ENCODE measurements at regions not wholly inside any gene's neighbourhood (a gene's known extent, or its start where the extent isn't known, plus 50 kb on each side); places are given as distances from the start of the nearest gene placed in this dataset.
"Not testable (repeated sequence)": the region's sequence is repeated elsewhere in the genome, so short reads cannot be mapped to it uniquely, and the experiment has no call there.

DNA sequence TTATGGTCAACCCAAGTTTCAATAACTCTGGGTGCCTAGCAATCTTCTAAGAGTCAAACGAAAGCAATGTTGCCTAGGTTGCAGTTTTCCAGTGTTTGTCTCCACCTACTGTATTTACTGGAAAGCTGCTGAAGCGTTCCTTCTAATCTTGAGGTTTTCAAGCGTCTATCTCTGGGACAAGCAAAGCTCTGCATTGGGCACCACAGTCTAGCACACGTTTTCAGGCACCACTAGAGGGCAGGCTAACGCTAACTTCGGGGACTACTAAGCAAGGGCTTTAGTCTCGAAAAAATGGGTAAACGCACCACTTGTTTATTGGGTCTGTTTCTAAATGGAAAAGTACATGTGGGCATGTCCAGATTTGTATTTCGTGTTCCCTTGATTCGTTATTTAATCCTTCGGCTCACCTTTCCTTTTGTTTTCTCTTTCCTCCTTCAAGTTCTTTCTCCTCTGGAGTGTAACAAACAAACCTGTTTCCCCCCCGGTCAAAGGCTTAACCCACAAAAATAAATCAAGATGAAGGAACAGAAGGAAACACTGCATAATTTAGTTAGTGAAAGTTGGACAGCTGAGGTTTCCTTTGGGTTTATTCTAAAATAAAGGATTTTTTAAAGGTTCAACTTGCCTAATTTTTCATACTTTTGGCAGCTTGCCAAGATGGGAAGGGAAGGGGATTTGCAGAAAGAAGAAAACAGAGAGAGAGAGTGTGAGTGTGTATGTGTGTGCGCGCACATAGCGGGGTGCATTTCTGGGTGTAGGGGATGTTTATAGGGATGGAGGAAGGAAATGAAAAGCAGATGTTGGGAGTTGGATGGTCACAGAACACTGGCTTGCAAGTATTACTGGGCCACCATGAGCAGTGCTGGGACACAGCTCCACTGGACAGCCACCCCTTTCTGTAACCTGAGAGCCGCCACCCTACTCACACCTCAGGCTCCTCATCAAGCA is 348.3 kb downstream of the GOLGA6L6 start:
- peak; percentile 3 for DNase-seq (ENCODE audit: low read depth, low spot score)

DNA sequence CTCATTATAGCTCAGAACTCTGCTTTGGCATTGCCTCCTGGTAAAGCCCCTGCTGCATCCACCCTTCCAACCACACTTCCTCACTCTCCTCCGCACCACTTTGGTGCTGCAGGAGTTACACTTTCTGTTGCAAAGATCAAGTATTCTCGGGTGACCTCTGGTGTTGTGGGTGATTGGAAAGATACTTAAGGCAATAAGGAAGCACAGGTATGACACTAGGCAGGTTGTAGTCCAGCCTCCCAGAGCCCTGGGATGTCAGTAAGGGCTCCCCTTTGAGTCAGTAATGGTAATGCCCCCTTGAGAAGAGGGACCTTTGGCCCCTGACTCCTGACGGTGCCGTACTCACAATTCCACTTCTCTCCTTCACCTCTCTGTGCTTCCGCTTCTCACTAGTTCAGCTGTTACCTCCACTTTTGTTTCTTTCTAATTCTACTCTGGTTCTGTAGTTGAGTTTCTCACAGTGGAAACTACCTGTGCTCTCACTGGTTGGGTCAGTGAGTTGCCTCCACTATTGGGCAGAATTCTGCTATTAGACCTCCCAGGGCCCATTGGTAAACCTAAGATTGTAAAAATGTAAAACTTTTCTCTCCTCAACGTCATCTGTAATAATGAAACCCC is 350.0 kb downstream of the GOLGA6L6 start:
- DNase-seq (ENCODE audit: low read depth, low spot score), result not testable (repeated sequence)

DNA sequence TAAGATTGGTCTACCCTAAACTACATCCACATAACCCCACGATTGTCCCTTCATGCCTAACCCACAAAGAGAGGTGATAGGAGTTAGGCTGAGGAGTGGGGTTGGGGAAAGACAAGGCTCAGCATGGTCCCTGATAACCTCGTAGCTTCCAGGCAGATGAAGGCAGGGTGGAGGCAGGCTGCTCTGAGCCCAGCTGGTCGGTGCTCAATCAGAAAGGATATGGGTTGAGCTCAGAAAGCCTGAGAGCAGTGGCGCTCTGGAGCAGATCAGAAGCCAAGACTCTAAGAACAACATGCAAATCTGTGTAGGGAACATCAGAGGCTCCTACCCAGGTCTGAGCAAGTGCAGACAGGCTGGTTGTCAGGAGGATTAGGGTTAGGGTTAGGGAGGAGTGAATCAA is 353.0 kb downstream of the GOLGA6L6 start:
- not testable (repeated sequence) for DNase-seq (ENCODE audit: low read depth, low spot score)

DNA sequence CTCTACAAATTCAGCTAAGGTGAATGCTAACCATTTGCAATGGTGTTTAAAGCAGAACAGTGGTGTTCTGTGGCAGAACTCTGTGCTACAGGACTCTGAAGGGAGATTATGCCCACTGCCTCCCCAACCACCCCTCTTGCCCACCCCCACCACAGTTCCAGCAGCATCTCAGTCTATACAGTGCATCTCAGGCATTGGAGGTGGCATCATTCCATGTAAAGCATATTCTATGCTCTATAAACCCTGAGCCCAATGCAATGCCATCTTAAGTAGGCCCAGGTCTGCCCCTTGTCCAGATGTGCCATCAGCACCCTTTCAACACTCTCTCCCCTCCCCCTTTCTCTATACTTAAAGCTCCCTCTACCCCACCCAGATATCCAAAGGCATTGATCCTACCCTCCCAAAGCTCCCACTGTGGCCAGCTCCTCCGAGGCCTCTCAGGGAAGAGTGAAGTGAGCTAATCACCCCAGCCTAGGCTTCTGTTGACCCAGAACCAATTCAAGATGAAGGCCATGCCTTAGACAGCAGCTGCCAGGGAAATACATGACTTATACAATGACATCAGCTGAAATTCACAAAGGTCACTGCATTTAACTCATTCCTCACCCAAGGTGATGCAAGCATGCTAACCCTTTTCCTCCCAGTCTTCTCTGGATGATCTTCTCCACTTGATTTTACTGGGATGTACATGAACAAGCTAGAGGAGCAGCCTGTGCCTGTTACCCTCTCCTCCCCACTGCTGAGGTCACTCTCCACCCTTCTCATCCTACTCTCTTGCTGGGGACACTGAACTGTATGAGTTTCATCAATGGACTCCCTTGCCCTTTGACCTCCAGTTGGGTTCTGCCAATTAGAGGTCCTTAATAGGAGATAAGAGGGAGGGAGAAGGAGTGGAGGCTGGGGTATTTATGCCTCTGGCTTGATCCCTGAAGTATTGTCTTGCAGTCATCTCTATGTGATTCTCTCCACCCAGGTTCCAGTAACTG is 353.9 kb downstream of the GOLGA6L6 start:
- not testable (repeated sequence) for DNase-seq (ENCODE audit: low read depth, low spot score)

DNA sequence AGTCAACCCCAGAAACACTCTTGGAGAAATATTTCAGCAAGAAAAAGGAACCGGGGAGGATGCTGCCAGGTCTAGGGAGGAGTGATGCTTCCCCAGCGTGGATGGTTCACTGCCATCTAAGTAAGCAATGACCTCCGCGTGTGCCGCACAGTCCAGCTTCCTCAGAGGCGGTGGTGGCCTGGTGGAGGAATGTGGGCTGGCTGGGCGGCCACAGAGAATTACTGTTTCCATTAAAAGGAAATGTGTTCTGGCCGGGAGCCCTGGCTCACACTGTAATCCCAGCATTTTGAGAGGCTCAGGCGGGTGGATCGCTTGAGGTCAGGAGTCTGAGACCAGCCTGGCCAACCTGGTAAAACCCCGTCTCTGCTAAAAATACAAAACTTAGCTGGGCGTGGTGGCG is 356.7 kb downstream of the GOLGA6L6 start:
- not testable (repeated sequence) for DNase-seq (ENCODE audit: low read depth, low spot score)

DNA sequence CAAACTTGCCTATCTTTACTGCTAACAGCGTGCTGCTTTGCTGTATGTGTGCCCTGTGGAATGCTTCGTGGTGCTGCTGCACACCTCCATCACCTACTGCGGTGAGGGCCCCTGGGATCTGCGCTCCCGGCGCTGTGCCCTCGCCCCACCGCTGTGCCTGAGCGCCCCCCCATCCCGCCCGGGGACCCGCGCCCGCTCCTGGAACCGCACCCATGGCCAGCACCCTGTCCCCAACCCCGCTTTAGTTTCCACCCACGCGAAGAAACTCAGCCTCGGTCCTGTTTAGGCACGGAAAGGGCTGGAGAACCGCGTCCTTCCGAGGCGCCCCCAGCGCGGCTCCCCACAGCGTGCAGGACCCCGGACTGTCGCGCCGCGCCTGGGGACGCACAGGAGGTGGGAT is 373.4 kb downstream of the GOLGA6L6 start:
- DNase-seq (ENCODE audit: low read depth, low spot score), result not testable (repeated sequence)

DNA sequence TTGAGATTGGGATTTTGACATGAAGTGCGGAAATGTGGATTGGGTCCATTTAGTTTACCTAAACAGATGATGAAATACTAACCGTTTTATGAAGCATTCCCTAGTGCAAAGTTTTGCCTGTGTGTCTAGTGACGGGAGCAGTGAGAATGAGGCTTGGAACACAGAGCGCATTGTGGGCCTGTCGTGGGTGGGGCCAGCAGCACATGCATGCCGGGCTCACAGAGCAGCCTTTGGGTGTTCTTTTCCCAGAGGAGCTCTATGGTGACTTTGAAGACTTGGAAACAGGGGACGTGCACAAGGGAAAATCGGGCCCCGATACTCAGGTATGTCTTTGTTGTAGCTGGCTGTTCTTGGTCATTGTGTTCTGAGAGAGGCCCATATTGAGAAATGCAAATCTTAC is 388.1 kb downstream of the GOLGA6L6 start:
- DNase-seq (ENCODE audit: low read depth, low spot score), result not testable (repeated sequence)

DNA sequence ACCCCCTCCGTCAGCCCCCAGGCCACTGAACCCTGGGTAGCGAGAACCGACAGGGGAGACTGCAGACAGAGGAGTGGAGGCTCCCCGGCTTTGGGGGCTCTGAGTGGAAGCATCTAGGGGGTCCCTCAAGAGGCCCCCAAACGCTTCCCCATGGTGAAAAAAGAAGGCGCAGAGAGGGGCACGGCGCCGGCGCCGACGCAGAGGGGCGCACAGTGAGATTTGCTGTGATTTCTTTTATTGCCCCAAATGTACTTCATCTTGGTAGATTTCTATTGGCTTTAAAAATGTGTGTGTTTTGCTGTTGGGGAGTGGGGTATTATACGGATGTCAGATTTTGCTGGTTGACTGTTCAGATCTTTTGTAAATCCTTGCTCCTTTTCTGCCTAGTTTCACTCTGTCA is 392.9 kb downstream of the GOLGA6L6 start:
- not testable (repeated sequence) for DNase-seq (ENCODE audit: low read depth, low spot score)

DNA sequence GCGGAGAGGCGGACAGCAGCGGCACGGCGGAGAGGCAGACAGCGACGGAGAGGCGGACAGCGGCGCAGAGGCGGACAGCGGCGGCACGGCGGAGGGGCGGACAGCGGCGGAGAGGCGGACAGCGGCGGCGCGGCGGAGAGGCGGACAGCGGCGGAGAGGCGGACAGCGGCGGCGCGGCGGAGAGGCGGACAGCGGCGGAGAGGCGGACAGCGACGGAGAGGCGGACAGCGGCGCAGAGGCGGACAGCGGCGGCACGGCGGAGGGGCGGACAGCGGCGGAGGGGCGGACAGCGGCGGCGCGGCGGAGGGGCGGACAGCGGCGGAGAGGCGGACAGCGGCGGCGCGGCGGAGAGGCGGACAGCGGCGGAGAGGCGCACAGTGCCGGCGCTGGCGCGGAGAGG is 393.6 kb downstream of the GOLGA6L6 start:
- not testable (repeated sequence) for DNase-seq (ENCODE audit: low read depth, low spot score)

DNA sequence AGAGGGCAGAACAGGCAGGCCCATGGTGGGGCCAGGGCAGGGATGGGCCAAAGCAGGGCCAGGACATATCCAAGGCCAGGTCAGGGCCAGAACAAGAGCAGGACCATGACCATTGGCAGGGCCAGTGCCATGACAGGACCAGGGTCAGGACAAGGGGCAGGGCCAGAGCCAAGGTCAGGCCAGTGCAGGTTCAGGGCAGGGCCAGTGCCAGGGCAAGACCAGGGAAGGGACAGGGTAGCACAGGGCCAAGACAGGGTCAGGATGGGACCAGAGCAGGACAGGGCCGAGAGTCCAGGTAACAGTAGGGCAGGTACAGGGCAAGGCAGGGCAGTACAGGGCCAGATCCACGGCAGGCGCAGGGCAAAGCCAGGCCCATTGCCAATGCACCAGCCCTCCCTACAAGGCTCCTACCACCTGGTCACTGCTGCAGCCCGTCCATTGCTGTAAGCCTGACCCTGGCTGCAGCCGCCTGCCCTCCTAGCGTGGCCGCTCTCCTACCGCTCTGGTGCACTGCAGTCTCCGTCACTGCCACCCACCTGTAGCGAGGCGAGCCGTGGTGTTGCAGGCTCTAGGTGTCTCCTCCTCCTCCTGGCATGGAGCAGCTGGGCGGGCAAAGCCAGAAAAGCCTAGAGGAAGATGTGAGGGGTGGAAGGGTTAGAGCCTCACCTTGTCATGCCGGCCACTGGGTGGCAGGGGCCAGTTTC is 397.1 kb downstream of the GOLGA6L6 start:
- DNase-seq (ENCODE audit: low read depth, low spot score), result not testable (repeated sequence)

DNA sequence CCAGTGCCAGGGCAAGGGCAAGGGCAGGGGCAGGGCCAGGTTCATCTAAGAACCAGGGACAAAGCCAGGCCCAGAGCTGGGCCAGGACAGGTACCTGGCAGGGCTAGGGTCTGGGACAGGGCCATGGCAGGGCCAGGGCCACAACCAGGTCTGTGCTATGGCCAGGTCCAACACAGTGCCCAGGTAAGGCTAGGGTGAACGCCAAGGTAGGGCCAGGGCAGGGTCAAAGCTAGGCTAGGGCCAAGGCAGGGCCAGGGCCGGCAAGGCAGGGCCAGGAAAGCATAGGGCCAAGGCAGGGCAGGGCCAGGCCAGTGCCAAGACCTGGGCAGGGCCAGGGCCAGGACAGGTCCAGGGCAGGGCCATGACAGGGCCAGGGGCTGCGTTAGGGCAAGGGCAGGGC is 398.7 kb downstream of the GOLGA6L6 start:
- not testable (repeated sequence) for DNase-seq (ENCODE audit: low read depth, low spot score)

DNA sequence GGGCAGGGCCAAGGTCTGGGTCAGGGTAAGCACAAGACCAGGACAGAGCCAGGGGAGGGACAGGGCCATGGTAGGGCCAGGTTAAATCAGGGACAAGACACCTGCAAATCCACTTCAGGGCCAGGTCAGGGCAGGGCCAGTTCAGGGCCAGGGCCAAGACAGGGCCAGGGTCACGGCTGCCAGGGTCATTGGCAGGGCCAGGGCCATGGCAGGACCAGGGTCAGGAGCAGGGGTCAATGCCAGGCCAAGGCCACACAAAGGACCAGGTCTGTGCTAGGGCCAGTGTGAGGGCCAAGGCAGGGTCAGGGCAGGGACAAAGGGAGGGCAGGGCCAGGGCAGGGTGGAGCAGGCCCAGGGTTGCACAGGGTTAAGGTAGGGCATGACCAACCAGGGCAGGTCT is 399.2 kb downstream of the GOLGA6L6 start:
- not testable (repeated sequence) for DNase-seq (ENCODE audit: low read depth, low spot score)

DNA sequence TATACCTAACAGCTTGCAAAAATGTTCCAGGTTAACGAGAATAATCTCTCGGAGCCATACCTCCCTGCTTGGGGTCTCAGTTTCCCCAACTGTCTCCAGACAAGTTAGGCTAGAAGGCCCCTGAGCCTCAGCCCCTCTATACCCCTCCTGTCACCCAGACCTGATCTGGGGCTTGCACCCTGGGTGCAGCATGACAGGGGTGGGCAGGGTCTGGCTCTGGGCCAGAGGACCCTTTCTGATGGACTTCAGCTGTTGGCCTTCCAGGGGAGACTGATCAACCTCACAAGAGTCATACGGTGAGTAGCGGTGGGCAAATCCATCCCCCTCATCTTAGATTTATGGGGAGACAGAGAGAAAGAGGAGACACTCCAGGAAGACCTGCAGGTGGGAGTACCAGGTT is 416.9 kb downstream of the GOLGA6L6 start:
- not testable (repeated sequence) for DNase-seq (ENCODE audit: low read depth, low spot score)

DNA sequence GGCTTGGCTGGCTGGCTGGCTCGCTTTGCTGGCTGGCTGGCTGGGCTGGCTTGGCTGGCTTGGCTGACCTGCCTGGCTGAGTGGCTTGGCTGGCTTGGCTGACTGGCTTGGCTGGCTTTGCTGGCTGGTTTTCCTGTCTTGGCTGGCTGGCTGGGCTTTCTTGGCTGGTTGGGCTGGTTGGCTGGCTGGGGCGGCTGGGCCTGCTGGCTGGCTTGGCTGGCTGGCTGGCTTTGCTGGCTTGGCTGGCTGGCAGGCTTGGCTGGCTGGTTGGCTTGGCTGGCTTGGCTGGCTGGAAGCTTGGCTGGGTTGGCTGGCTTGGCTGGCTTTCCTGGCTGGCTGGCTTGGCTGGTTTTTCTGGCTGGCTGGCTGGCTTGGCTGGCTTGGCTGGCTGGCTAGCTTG is 435.6 kb downstream of the GOLGA6L6 start:
- peak; percentile 1 for DNase-seq (ENCODE audit: low read depth, low spot score)

DNA sequence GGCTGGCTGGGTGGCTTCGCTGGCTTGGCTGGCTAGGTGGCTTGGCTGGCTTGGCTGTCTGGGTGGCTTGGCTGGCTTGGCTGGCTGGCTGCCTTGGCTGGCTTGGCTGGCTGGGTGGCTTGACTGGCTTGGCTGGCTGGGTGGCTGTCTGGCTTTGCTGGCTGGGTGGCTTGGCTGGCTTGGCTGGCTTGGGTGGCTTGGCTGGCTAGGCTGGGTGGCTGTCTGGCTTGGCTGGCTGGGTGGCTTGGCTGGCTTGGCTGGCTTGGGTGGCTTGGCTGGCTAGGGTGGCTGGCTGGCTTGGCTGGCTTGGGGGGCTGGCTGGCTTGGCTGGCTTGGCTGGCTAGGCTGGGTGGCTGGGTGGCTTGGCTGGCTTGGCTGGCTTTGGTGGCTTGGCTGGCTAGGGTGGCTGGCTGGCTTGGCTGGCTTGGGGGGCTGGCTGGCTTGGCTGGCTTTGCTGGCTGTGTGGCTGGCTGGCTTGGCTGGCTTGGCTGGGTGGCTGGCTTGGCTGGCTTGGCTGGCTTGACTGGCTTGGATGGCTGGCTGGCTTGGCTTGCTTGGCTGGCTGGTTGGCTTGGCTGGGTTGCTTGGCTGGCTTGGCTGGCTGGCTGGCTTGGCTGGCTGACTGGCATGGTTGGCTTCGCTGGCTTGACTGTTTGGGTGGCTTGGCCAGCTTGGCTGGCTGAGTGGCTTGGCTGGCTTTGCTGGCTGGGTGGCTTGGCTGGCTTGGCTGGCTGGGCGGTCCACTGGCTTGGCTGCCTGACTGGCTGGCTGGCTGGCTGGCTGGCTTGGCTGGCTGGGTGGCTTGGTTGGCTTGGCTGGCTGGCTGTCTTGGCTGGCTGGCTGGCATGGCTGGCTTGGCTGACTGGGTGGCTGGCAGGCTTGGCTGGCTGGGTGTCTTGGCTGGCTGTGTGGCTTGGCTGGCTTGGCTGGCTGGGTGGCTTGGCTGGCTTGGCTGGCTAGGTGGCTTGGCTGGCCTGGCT is 436.3 kb downstream of the GOLGA6L6 start:
- DNase-seq (ENCODE audit: low read depth, low spot score), result not testable (repeated sequence)

DNA sequence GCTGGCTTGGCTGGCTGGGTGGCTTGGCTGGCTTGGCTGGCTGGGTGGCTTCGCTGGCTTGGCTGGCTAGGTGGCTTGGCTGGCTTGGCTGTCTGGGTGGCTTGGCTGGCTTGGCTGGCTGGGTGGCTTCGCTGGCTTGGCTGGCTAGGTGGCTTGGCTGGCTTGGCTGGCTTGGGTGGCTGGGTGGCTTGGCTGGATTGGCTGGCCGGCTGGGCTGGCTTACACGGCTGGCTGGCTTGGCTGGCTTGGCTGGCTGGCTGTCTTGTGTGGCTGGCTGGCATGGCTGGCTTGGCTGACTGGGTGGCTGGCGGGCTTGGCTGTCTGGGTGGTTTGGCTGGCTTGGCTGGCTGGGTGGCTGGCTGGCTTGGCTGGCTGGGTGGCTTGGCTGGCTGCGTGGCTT is 437.0 kb downstream of the GOLGA6L6 start:
- not testable (repeated sequence) for DNase-seq (ENCODE audit: low read depth, low spot score)

DNA sequence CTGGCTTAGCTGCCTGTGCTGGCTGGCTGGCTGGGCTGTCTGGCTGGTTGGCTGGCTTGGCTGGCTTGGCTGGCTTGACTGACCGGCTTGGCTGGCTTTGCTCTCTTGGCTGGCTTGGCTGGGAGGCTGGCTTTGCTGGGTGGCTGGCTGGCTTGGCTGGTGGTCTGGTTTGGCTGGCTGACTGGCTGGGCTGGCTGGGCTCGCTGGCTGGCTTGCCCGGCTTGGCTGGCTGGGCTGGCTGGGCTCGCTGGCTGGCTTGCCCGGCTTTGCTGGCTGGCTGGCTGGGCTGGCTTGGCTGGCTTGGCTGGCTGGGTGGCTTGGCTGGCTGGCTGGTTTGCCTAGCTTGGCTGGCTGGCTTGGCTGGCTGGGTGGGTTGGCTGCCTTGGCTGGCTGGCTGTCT is 438.7 kb downstream of the GOLGA6L6 start:
- not testable (repeated sequence) for DNase-seq (ENCODE audit: low read depth, low spot score)

DNA sequence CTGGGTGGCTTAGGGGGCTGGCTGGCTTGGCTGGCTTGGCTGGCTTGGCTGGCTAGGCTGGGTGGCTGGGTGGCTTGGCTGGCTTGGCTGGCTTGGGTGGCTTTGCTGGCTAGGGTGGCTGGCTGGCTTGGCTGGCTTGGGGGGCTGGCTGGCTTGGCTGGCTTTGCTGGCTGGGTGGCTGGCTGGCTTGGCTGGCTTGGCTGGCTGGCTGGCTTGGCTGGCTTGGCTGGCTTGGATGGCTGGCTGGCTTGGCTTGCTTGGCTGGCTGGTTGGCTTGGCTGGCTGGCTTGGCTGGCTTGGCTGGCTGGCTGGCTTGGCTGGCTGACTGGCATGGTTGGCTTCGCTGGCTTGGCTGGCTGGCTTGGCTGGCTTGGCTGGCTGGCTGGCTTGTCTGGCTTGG is 439.4 kb downstream of the GOLGA6L6 start:
- not testable (repeated sequence) for DNase-seq (ENCODE audit: low read depth, low spot score)

DNA sequence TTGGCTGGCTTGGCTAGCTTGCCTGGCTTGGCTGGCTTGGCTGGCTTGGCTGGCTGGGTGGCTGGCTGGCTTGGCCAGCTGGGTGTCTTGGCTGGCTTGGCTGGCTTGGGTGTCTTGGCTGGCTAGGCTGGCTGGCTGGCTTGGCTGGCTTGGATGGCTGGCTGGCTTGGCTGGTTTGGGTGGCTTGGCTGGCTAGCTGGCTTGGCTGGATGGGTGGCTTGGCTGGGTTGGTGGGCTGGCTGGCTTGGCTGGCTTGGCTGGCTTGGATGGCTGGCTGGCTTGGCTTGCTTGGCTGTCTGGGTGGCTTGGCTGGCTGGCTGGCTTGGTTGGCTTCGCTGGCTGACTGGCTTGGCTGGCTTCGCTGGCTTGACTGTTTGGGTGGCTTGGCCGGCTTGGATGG is 440.3 kb downstream of the GOLGA6L6 start:
- not testable (repeated sequence) for DNase-seq (ENCODE audit: low read depth, low spot score)

Data from ELF-1 (cell line).